NCI-H1092 (cell line): ENCODE measurements at regions not wholly inside any gene's neighbourhood (a gene's known extent, or its start where the extent isn't known, plus 50 kb on each side); places are given as distances from the start of the nearest gene placed in this dataset.

Source experiments
- DNase-seq: peaks from one replicate; lab custom pipeline; 2025; lab: John Stamatoyannopoulos, UW

DNA sequence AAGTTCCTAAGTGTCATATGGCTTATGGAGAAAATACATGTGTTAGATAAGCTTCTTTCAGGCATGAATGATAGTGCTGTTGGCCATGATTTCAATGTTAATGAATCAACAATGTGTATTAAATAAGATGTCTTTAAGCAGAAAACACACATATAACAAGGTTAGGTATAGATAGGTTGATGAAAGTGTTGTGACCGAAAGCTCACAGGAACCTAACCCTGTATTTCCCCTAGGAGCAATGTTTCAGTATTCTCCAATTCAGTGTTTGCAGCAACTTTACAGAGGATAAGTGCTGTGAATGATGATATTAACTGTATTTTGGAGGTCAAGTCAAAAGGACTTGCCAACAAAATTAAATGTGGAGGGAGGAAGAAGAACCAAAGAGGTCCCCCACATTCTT lies 82.8 kb upstream of the PRDM11 start:
- DNase-seq, result no peak

DNA sequence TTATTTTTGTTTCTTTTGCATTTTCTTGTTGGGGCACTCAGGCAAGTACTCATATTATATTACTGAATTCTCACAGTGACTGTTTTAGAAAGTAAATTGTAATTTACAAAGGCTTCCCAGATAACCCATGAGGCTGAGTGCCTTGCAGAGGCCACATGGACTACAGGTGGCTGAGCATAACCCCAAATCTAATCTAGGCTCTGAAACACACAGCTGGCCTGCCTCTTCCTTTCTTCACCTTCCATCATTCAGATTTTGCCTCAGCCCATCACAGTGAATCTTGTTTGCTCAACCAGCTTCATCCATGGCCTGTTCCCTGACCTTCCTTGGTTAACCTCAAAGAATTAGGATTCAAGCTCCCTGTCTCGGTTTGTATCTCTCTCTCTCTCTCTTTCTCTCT lies 78.5 kb upstream of the PRDM11 start:
- DNase-seq, result no peak

DNA sequence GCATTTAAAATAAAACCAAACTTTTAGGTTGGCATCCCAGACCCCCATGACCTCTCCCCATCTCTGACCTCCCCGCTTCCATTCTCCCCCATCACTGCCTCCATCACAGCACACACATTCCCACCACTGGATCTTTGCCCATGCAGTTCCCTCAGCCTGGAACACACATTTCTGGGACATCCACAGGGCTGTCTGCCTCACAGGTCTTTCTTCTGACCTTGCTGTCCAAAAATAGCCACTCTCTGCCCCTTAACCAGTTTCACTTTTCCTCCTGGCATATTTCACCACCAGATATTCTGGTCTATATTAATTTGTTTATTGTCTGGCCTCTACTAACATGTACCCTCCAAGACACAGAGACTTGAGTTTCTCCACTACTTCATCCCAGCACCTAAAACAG lies 75.2 kb upstream of the PRDM11 start:
- DNase-seq, result no peak

DNA sequence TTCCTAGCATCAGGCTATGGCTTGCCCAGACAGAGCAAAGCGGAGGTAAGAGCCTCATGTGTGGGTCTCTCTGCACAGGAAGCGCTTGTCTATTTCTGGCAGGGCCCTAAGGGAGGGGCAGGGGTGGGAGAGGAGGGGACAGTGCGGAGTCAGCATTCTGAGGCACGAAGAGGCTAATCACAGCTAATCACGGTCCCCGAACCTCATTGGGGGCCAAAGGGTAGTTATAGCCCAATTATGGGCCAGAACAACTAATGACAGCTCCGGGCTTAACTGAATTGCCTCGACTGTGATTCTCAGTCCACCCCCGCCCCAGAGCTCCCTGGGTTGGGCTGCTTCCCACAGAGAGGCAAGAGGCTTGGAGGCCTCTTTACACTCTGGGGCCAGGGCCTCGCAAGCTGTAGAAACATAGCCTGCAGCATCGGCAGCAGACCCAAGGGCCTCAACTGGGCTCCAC lies 72.7 kb upstream of the PRDM11 start:
- no peak for DNase-seq

DNA sequence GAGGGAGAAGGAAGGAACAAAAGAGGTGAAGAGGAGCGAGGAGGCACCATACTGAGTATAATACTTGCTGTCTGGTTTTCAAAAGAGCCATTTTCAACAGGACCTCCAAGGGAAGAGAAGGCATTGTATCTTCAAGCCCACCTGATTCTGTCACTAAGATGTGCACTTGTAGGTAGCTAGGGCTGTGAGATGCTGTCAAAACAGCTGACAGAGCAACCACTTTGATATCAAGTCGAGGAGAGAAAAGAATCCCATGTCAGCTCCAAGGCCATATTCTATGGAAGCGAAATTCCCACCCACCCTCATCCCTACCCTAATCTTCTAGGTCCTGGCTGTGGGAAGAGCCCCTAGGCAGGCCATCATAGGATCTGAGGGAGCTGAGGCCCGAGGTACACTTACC lies 70.9 kb upstream of the PRDM11 start:
- DNase-seq, result no peak

DNA sequence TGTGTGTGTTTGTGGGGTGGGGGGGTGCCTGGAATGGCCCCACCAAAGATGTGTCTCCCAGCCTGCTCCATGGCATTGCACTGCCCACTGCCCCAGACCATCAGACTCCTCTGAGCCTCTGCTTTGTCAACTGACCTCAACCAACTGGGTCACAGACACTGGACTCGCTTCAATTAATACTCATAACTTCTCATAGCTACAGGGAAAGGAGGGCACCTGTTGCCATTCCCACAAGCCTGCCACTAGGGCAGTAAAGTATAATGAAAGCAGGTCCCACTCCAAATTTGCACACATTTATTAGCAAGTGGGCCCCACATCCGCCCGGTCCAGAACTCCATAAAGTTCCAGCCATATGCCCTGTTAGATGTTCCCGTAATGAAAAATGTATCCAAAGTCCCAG lies 70.5 kb upstream of the PRDM11 start:
- no peak for DNase-seq

DNA sequence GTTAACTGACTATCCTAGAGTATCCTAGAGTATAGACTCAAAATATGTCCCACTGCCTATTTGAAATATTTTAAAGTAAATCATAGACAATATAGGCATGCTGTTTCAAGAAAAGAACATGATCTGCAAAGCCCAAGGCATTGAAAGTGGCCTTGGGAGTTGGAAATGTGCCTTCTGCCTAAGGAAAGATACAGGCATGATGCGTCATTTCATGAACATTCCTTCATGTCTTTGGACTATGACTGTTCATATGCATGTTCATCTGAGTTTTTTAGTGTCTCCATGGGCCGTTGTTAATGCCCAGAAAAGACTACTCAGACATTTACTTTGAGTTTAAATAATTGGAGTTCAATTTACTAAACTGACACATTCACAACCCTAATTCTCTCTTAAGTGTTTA lies 69.7 kb upstream of the PRDM11 start:
- DNase-seq, result no peak

DNA sequence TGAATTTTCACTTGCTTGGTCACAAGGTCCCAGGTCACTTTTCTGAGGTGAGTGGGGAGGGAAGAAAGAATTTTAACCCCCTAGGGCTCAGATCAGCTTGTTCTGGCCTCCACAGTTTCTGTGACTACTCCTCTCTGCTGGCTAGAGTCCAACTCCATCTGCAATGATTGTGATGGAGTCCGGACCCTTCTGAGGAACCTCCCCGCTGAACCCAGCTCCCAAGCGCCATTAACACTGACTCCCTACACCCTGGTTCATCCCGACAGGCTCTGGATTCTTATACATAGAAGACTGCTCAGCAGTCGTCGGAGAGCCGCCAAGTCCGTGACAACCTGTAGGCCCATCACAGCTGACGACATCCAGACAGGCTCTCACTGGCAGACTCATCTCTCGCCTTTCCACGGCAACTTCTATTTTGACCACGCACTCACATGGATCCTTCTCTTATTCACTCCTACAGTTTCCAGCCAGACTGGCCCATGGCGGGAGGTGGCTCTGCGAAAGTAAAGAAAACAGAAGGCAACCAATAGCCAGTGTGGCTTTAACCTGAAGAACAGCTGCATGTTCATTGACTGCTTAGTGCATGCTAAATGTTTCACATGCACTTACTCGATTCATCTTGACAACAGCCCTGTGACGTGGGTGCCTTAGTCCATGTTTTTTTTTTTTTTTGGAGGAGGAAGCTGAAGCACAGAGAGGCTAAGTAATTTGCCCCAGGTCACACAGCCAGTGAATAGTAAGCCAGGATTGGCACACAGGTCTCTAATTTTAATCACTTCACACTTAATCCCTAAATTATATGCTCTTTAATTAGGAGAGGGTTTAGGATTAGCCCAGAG lies 68.0 kb upstream of the PRDM11 start:
- no peak for DNase-seq

DNA sequence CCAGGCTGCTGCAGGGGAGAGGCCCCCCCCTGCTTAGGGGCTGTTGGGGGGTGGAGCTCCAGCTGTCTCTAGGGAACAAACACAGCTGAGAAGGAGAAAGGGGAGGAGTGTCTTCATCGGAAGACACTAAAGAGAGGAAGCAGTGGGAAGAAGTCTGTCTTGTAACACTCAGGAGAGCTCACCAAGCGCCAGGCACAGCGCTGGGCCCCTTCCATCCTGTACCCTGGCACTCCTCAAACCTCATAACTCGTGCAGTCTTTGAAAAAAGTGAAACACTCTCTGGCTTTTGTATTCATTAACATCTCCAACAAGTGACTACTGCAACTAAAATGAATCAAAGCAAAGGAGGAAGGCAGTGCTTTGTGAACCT lies 67.4 kb upstream of the PRDM11 start:
- DNase-seq, result no peak

DNA sequence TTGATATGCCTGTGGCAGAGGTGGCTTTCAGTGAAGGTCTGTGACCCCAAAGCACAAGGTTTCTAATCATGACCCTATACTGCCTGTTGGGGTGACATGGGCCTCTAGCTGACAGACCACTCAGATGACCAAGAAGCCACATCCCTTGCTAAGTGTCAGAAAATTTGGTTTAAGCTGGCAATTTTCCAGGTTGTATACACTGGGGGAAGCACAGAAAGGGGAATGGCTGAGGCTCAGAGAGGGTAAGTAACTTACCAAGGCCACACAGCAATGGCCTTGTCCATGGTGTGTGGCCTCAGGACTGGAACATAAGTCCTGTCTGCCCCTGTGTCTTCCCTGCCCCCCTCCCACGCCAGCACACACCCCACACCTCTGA lies 66.9 kb upstream of the PRDM11 start:
- no peak for DNase-seq

DNA sequence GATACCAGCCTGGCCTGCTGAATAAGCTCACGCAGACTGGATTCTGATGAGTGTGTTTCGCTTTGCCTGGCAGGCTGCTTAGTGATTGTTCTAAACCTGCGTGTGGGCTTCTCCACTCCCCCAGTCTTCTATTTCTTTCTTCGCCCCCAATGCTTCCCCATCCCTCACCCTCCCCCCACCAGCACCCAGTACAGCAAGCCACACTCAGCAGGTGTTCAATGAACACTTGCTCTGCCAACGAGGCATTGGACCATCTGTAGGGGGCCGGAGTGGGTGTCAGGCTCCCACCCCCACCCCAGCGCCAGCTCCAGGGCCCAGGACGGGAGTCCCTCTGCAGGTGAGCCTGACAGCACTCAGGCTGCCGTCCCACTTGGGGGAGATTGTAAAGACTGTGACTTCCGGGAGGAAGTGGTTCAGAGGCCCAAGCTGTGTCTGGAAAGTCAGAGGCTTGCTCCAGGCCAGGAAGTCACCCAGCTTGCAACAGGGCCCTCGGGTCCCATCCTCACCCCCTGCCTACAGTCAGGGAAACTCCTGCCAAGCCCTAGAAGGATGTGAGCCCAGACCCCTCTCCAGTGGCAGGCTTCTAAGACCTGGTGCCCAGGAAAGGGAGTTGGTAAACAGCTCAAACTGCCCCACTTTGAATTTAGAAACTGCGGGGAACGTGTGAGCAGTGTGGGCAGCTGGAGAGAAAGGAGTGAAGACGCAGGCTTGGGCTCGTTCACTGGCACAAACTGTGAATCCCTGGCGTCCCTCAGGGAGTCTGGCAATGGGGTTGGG lies 66.3 kb upstream of the PRDM11 start:
- no peak for DNase-seq

DNA sequence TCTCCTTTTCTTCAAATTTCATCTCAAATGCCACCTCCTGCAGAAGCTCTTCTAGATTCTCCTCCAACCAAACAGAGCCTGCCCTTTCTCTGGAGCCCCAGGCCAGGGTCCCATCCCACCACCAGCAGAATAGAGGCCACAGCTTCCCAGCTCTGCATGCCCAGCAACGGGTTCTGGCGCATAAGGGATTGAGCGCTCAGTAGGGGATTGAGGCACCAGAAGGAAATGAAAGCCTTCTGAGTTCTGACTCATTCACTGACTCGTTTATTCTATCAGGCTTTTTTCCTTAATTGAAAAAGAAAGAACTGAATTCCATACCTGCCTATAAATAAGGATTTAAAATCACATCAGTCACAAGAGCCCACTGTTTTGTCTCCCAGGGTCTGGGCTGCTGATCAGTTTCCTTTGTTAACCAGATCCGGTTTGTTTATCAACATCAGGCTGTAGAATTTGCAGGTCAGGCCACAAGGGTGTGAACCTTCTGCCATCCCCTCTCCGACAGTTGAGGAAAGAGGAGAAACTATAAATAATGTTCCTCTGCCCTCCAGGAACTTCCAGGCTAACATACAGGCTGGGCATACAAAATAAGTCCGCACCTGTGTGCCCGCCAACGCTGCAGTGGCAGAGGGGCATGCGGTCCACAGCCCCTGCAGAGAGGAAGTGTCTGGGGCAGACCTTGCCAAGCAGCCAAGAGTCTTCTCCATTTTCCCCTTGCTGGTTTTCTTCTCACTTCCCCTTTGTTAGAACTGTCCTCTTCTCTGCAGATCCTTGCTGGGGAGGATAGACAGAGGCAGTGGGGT lies 63.5 kb upstream of the PRDM11 start:
- DNase-seq, result no peak

DNA sequence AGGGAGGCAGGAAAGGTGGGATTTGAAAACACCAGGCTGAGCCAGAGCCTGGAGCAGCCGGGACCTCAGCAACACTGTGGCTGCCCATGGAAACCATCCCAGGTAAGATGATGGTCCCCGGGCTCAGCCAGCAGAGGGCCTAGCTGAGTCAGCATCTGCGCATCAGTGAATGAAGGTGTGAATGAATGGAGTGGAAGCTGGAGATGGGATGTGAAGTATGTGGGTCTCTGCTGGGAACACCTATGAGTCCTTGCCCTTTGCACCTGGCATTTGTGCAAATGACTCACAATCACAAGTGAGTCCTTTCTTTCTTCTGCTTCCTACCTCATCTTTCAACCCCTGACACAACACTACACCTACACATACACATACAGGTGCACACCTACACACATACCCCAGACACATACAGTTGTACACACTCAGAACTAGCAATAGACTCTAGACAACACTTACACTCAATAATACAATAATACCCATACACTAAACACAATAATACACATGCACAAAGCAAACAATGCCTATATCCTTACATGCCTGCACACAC lies 62.8 kb upstream of the PRDM11 start:
- no peak for DNase-seq

DNA sequence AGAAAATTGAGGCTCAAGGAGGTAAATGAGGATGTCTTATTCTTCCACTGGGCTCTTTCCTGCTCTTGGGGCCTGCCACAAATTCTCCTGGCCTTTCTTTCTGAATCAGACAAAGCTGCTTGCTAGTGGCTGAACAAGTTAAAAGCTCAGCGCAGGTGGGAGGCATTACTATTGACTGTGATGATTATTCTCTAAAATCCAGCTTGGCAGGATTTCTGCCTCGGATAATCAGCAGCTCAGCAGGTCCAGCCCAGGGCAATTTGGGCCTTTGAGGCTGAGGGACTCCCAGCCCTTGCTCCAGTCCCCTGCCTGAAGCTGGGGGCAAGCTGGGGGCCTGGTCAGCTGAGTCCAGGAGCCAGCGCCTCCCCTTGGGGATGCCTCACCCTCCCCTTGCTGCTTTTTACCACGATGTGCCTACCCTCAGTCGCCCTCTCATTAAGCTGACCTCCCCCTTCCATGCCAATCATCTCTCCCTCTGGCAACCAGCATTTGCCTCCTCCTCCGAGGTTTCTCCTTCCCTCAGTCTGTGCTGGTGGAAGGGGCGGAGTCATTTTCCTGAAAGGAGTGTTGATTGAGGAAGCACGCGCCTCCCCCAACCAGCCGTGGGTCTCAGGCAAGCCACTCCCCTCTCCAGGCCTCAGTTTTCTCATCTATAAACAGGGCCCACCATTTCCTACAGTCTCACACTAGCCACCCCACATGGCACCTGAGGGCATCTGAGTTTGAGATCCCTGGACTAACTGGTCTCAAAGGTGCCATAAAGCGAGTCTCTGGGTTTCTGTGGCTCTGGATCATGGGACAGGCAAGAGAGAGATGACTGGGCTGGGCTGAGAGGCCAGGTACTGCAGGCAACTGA lies 60.6 kb upstream of the PRDM11 start:
- DNase-seq, result no peak

DNA sequence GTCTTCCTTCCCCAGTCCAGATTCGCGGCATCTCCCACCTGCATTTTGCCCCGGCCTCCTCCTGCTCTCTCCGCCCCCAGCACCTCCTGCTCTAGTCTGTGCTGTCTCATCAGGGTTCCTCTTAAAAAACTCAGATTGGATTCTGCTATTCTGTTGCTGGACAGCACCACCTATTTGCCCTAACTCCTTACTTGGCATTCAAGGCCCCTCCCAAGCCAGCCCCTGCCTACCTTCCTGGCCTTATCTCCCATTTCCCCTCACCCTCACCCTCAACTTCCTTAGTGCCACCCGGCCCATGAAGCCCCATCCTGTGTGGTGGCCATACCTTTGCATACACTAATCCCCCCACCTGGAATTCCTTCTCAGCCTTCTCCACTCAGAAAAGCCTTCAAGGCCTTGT lies 59.9 kb upstream of the PRDM11 start:
- no peak for DNase-seq

DNA sequence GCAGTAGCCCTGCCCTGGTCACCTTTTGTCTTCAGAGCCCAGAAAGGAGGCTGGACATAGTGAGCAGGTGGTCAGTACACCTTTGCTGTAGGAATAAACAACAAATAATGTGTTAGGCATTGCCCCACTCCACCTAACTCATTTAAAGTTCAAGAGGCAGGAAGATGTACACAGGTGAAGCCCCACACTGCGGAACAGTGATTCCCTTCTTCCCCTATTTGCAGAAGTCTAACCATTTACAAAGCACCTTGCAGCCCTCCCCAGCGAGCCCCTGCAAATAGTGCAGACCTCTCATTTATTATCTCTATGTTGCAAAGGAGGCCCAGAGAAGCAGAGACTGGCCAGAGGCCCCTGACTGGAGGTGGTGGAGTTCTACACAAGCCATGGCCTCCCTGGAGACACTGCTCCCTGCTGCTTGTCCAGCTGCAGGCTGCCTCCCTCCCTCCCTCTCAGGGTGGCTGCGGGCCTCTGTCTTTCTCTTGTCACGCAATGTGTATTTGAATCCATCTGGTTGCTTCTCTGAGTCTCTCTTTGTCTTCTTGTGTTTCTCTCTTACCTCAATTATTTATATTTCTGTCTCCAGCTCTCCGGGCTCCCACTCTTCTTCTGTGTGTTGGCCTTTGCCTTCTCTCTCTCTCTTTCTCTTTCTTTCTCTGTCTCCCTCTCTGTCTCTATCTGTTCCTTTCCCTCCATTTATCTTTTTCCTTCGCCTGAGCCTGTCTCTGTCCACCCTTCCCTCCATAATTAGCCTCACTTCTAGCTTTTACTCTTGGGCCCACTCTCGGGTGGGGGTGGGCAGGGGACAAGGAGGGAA lies 59.1 kb upstream of the PRDM11 start:
- DNase-seq, result peak; percentile 52

DNA sequence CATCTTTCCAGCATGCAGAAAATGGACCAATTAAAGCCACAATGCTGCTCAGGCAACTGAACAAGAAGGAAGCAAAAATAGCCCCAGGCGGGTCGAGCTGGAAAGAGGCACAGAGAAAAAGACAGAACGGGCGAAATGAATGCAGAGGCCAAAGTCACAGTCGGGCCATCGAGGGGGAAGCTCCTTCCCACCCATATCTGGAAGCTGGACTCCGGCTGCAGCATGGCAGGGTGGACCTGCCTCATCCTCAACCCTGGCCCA lies 58.6 kb upstream of the PRDM11 start:
- DNase-seq, result no peak

DNA sequence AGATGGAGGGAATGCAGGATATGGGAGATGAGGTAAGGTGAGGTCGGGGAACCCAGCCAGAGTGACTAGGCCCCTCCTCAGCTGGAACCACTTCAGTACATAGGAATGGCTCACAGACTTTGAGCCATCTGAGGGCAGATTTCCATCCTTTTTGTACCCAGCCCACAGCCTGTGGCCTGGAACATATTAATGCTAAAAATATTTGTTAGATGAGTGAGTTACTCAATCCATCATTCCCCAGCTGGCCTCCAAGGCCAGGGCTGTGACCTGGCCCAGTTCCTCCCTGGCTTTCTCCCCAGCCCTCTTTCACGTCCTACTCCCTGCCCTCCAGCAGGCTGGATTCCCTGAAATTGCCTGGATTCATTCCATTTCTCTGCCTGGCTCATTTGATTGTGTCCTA lies 57.2 kb upstream of the PRDM11 start:
- DNase-seq, result no peak

DNA sequence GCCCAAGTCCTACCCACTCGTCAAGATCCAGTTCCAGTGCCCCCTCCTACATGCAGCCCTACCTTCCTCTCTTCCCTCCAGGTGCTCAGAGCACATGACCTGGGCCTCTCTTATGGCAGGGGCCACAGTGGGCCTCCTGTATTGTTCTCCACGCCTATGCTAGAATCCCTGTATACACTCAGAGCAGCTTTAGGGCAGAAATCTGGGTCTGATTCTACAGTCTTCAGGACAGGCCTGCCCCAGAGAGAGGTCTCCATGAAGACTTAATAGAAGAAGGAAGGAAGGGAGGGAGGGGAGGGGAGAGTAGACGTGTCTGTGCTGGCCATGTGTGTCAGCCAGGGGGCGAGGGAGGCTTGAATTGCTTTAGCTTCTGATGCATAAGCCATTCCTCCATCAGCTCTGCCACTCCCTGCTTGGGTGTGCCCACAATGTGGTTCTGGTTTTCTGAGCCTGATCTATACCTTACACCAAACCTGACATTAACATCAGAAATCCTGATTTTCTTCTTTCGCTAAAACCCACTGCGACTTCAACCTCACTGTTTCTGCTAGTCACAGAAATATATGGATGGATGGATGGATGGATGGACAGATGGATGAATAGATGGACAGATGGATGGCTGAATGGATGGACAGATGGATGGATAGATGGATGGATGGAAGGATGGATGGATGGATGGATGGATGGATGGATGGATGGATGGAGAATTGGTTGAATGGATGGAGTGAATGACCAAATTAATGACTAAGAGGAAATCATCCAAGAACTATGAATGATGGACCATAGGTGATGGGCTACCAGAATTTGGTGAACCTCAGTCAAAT lies 56.6 kb upstream of the PRDM11 start:
- no peak for DNase-seq

DNA sequence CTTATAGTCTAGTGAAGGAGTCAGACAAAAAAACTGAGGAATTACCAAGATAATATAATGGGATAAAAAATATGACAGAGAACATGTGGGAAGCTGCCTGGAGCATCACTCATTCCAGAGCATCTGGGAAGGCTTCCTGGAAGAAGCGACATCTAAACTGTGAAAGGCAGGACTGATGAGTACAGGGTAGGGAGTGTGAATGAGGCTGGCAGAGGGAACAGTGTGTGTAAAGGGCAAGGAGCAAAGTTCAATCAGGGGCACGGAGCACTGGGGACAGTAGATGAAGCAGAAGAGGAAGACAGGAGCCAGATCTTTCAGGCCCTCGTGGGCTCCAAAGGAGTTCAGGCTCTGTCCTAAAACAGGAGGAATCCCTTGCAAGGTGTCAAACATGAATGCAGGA lies 55.8 kb upstream of the PRDM11 start:
- no peak for DNase-seq
